Nephron progenitor cell (in vitro differentiated cells): ENCODE measurements at regions not wholly inside any gene's neighbourhood (a gene's known extent, or its start where the extent isn't known, plus 50 kb on each side); places are given as distances from the start of the nearest gene placed in this dataset.
A peak's percentile ranks its signal among the peaks of the same experiment; 100 is the strongest.
"Not testable (repeated sequence)": the region's sequence is repeated elsewhere in the genome, so short reads cannot be mapped to it uniquely, and the experiment has no call there.

Source experiments
- DNase-seq: peaks from one replicate; pipeline ENCODE4 v3.0.0; 2021
- H3K27ac Mint-ChIP-seq: 2 replicates; pipeline ENCODE4 v1.8.0; 2021; ENCODE audit warnings: mild to moderate bottlenecking, moderate library complexity, mixed read lengths
- H3K27me3 Mint-ChIP-seq: 2 replicates; pipeline ENCODE4 v1.8.0; 2021; ENCODE audit warnings: mild to moderate bottlenecking, low read depth, mixed read lengths; ENCODE audit not compliant: poor library complexity
- H3K36me3 Mint-ChIP-seq: 2 replicates; pipeline ENCODE4 v1.8.0; 2021; ENCODE audit warnings: low read depth, mixed read lengths
- H3K4me1 Mint-ChIP-seq: 2 replicates; pipeline ENCODE4 v1.8.0; 2021; ENCODE audit warnings: mixed read lengths
- H3K4me3 Mint-ChIP-seq: 2 replicates; pipeline ENCODE4 v1.8.0; 2021; ENCODE audit warnings: mild to moderate bottlenecking, moderate library complexity, mixed read lengths
- H3K9me3 Mint-ChIP-seq: 2 replicates; pipeline ENCODE4 v1.8.0; 2021; ENCODE audit warnings: mild to moderate bottlenecking, moderate library complexity, mixed read lengths

GRCh38 chr9:62816331-62816730, 1626.5 kb downstream of the SPATA31A7 start:
- H3K4me3 Mint-ChIP-seq, H3K36me3 Mint-ChIP-seq, H3K4me1 Mint-ChIP-seq, H3K27ac Mint-ChIP-seq, DNase-seq: not testable (repeated sequence)
- Mint-ChIP-seq H3K9me3 (peaks cover 26% of the 10 kb centered on the region), H3K27me3 (peaks cover 68% of the 10 kb centered on the region)

- not testable (repeated sequence) for H3K4me3 Mint-ChIP-seq, H3K36me3 Mint-ChIP-seq, DNase-seq, H3K27ac Mint-ChIP-seq, H3K4me1 Mint-ChIP-seq
- Mint-ChIP-seq H3K27me3 (peaks cover 64% of the 10 kb centered on the region), H3K9me3 (peaks cover 28% of the 10 kb centered on the region)
Measured at GRCh38 chr9:62817214-62817613, 1627.4 kb downstream of the SPATA31A7 start.

GRCh38 chr9:62822185-62822584, 1632.3 kb downstream of the SPATA31A7 start:
- not testable (repeated sequence) for H3K27ac Mint-ChIP-seq, H3K4me3 Mint-ChIP-seq, DNase-seq, H3K36me3 Mint-ChIP-seq, H3K4me1 Mint-ChIP-seq
- peaks cover 27% of the 10 kb centered on the region for H3K9me3 Mint-ChIP-seq
- peaks cover 50% of the 10 kb centered on the region for H3K27me3 Mint-ChIP-seq

- H3K4me3 Mint-ChIP-seq, DNase-seq, H3K36me3 Mint-ChIP-seq, H3K27ac Mint-ChIP-seq, H3K4me1 Mint-ChIP-seq: not testable (repeated sequence)
- peaks cover 56% of the 10 kb centered on the region for H3K27me3 Mint-ChIP-seq
- peaks cover 10% of the 10 kb centered on the region for H3K9me3 Mint-ChIP-seq
Measured at GRCh38 chr9:62827957-62828907, 1638.4 kb downstream of the SPATA31A7 start.

GRCh38 chr9:62830829-62831459, 1641.1 kb downstream of the SPATA31A7 start:
- H3K4me1 Mint-ChIP-seq, H3K9me3 Mint-ChIP-seq, H3K36me3 Mint-ChIP-seq, H3K27ac Mint-ChIP-seq, DNase-seq, H3K4me3 Mint-ChIP-seq: not testable (repeated sequence)
- peaks cover 53% of the 10 kb centered on the region for H3K27me3 Mint-ChIP-seq

GRCh38 chr9:62833323-62834200, 1643.7 kb downstream of the SPATA31A7 start:
- not testable (repeated sequence) for H3K4me3 Mint-ChIP-seq, DNase-seq, H3K36me3 Mint-ChIP-seq, H3K4me1 Mint-ChIP-seq, H3K27ac Mint-ChIP-seq, H3K9me3 Mint-ChIP-seq
- peaks cover 51% of the 10 kb centered on the region for H3K27me3 Mint-ChIP-seq

- H3K36me3 Mint-ChIP-seq, H3K4me1 Mint-ChIP-seq, H3K27ac Mint-ChIP-seq, H3K4me3 Mint-ChIP-seq, H3K9me3 Mint-ChIP-seq: not testable (repeated sequence)
- DNase-seq: peak; percentile 46
- H3K27me3 Mint-ChIP-seq: peaks cover 58% of the 10 kb centered on the region
Measured at GRCh38 chr9:62837254-62837911, 1647.5 kb downstream of the SPATA31A7 start.

GRCh38 chr9:62838024-62838718, 1648.3 kb downstream of the SPATA31A7 start:
- Mint-ChIP-seq H3K9me3 (peaks cover 17% of the 10 kb centered on the region), H3K4me3 (peak overlapping the region; percentile 85), H3K27me3 (peaks cover 66% of the 10 kb centered on the region)
- H3K36me3 Mint-ChIP-seq, H3K4me1 Mint-ChIP-seq, H3K27ac Mint-ChIP-seq: not testable (repeated sequence)
- peak; percentile 89 for DNase-seq

- peaks cover 19% of the 10 kb centered on the region for H3K9me3 Mint-ChIP-seq
- not testable (repeated sequence) for DNase-seq, H3K36me3 Mint-ChIP-seq, H3K4me3 Mint-ChIP-seq, H3K27ac Mint-ChIP-seq, H3K4me1 Mint-ChIP-seq
- H3K27me3 Mint-ChIP-seq: peaks cover 67% of the 10 kb centered on the region
Measured at GRCh38 chr9:62839168-62839567, 1649.3 kb downstream of the SPATA31A7 start.

GRCh38 chr9:62843145-62843544, 1653.3 kb downstream of the SPATA31A7 start:
- not testable (repeated sequence) for H3K27ac Mint-ChIP-seq, DNase-seq, H3K36me3 Mint-ChIP-seq, H3K4me1 Mint-ChIP-seq, H3K4me3 Mint-ChIP-seq
- Mint-ChIP-seq H3K9me3 (peaks cover 13% of the 10 kb centered on the region), H3K27me3 (peaks cover 63% of the 10 kb centered on the region)

GRCh38 chr9:62843706-62844290, 1654.0 kb downstream of the SPATA31A7 start:
- Mint-ChIP-seq H3K9me3 (peaks cover 13% of the 10 kb centered on the region), H3K27me3 (peaks cover 61% of the 10 kb centered on the region)
- H3K27ac Mint-ChIP-seq, DNase-seq, H3K36me3 Mint-ChIP-seq, H3K4me1 Mint-ChIP-seq, H3K4me3 Mint-ChIP-seq: not testable (repeated sequence)

- H3K27me3 Mint-ChIP-seq: peaks cover 62% of the 10 kb centered on the region
- not testable (repeated sequence) for H3K4me1 Mint-ChIP-seq
Measured at GRCh38 chr9:62844681-62845185, 1654.9 kb downstream of the SPATA31A7 start.

More at GRCh38 chr9:62844681-62845185, 1654.9 kb downstream of the SPATA31A7 start:
- H3K4me3 Mint-ChIP-seq, DNase-seq, H3K27ac Mint-ChIP-seq, H3K36me3 Mint-ChIP-seq: not testable (repeated sequence)
- H3K9me3 Mint-ChIP-seq: peaks cover 13% of the 10 kb centered on the region
